ENCODE measurements at regions not wholly inside any gene's neighbourhood (a gene's known extent, or its start where the extent isn't known, plus 50 kb on each side); places are given as distances from the start of the nearest gene placed in this dataset.

- H3K4me3 ChIP-seq (ENCODE audit: low read length), result no peak overlapping the region
- TF ChIP-seq CTCF (conservative IDR thresholded peaks at IDR 0.05; ENCODE audit: low read depth, low read length), result no peak
- DNase-seq (ENCODE audit: low read depth), result no peak
These were observed 72.6 kb upstream of the IPO9 start for GRCh38 chr1:201756406-201756805.

DNA sequence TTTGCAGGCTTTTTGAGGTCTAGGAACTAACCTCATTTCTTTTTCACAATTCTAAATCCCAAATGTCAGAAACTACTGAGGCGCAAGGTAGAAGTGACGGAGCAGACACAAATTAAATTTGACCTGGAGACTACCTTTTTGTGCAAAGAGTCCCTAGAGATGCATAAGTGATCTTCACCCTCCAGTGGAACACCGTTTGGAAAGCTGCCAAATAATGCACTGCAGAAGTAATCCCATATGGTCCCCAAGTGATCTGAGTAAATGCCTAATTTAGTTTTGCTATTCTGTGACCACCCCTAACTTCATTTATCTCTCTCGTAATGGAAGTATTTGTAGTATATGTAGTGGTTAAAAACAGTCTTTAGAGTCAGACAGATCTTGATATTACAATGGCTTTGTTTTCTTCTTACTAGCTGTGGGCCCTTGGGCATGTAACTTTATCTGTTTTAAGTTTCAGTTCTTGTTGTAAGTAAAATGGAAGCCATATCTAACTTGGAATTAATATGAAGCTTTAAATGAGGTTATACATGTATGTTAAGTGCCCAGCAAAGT, 70.4 kb upstream of the IPO9 start:
- TF ChIP-seq CTCF (conservative IDR thresholded peaks at IDR 0.05; ENCODE audit: low read depth, low read length), result no peak
- no peak overlapping the region for H3K4me3 ChIP-seq (ENCODE audit: low read length)
- no peak for DNase-seq (ENCODE audit: low read depth)

- DNase-seq (ENCODE audit: low read depth), result no peak
- TF ChIP-seq CTCF (conservative IDR thresholded peaks at IDR 0.05; ENCODE audit: low read depth, low read length), result no peak
- H3K4me3 ChIP-seq (ENCODE audit: low read length), result no peak overlapping the region
These were observed 69.7 kb upstream of the IPO9 start for GRCh38 chr1:201759194-201759815.

DNA sequence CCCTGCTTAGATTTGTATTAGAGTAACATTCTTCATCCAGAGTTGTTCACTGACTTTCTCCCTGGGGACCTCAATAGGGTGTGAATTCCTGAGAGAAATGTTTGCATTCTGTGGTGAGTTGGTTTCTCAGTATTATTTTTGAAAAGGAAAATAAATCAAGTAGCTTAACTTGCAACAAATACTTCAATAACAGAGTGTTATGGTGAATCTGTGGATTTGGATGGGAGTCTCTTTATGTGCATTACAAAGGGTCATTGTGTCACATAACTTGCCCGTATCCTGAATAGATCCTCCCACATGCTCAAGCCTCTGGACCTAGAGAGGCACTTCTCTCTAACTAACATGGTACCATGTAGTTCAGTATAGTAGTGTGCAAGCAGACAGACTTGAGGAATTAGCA, 68.4 kb upstream of the IPO9 start:
- no peak for DNase-seq (ENCODE audit: low read depth)
- TF ChIP-seq CTCF (conservative IDR thresholded peaks at IDR 0.05; ENCODE audit: low read depth, low read length), result no peak

DNA sequence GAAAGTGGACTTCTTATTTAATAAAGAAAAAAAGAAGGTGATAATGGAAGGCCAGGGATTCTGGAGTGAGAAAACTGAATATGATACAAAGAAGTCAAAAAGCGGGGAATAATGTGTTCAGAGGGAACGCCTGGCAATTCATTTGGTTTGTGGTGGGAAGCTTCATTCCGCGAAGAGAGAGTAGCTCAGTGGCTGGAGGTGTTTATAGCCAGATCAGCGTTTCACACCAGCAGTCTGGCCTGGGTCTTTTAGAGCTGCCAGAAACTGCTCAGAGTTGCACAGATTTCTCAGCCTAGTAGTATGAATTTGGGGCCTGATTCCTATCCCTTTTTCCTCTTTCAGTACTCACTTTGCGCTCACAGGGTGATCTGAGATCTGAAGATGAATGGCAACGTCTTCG, 67.8 kb upstream of the IPO9 start:
- no peak for TF ChIP-seq CTCF (conservative IDR thresholded peaks at IDR 0.05; ENCODE audit: low read depth, low read length)
- no peak overlapping the region for H3K4me3 ChIP-seq (ENCODE audit: low read length)
- no peak for DNase-seq (ENCODE audit: low read depth)

More for the DNA sequence above, 68.4 kb upstream of the IPO9 start:
- H3K4me3 ChIP-seq (ENCODE audit: low read length), result no peak overlapping the region

GRCh38 chr1:201761871-201762270, 67.1 kb upstream of the IPO9 start:
- no peak for DNase-seq (ENCODE audit: low read depth)
- no peak for TF ChIP-seq CTCF (conservative IDR thresholded peaks at IDR 0.05; ENCODE audit: low read depth, low read length)
- H3K4me3 ChIP-seq (ENCODE audit: low read length), result no peak overlapping the region

GRCh38 chr1:201762381-201762780, 66.6 kb upstream of the IPO9 start:
- no peak for TF ChIP-seq CTCF (conservative IDR thresholded peaks at IDR 0.05; ENCODE audit: low read depth, low read length)
- no peak for DNase-seq (ENCODE audit: low read depth)
- H3K4me3 ChIP-seq (ENCODE audit: low read length), result no peak overlapping the region
